Sigmoid colon (tissue), 4 donors: ENCODE measurements at regions not wholly inside any gene's neighbourhood (a gene's known extent, or its start where the extent isn't known, plus 50 kb on each side); places are given as distances from the start of the nearest gene placed in this dataset.

Experiments used
- EP300 ChIP-seq, 4 donors: sonication (generic); formaldehyde crosslinking; IDR thresholded peaks; one replicate each; pipeline ENCODE4 v1.6.1; 2017; ENCODE audit warnings: antibody characterized with exemption in 4 of 4
- POLR2A ChIP-seq, 2 donors: fragments of 450-650 bp; IDR thresholded peaks; one replicate each; pipeline ENCODE4 v1.6.1; 2016; ENCODE audit warnings: antibody characterized with exemption in 2 of 2, mild to moderate bottlenecking in 2 of 2, moderate library complexity in 2 of 2
- TF ChIP-seq, protein P1 (sequence below), 4 experiments: fragments of 450-650 bp in 3 of 4; fragments of 200-600 bp in 1 of 4; IDR thresholded peaks; one replicate each; pipeline ENCODE4 v1.5.1; 2016 to 2019; ENCODE audit warnings: antibody characterized with exemption in 4 of 4, mild to moderate bottlenecking in 3 of 4, moderate library complexity in 2 of 4

DNA sequence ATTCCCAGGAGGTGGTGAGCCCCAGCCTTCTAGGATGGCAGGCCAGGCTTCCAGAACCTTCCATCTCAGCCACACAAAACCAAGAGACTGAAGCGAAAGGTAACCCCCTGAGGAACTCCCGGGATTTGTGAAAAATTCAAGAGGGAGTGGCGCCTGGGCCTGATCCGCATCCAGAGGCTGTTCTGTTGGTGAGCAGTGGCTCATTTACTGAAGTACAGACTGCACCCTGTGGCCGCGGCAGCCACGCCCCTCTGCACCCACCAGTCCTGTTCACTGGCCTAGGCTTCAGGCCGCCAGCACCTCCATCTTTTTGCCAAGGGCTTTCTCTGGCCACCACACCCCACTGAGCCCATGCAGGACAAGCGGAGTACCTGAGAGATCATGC is 79.1 kb upstream of the PTPN1 start:
- TF ChIP-seq, protein P1, sequence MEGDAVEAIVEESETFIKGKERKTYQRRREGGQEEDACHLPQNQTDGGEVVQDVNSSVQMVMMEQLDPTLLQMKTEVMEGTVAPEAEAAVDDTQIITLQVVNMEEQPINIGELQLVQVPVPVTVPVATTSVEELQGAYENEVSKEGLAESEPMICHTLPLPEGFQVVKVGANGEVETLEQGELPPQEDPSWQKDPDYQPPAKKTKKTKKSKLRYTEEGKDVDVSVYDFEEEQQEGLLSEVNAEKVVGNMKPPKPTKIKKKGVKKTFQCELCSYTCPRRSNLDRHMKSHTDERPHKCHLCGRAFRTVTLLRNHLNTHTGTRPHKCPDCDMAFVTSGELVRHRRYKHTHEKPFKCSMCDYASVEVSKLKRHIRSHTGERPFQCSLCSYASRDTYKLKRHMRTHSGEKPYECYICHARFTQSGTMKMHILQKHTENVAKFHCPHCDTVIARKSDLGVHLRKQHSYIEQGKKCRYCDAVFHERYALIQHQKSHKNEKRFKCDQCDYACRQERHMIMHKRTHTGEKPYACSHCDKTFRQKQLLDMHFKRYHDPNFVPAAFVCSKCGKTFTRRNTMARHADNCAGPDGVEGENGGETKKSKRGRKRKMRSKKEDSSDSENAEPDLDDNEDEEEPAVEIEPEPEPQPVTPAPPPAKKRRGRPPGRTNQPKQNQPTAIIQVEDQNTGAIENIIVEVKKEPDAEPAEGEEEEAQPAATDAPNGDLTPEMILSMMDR (IDR thresholded peaks at IDR 0.05), result no peak
- TF ChIP-seq POLR2A (IDR thresholded peaks at IDR 0.05) (no peak), EP300 (IDR thresholded peaks at IDR 0.05) (no peak)
